Upper lobe of left lung (tissue), 6 donors: ENCODE measurements at regions not wholly inside any gene's neighbourhood (a gene's known extent, or its start where the extent isn't known, plus 50 kb on each side); places are given as distances from the start of the nearest gene placed in this dataset.

Experiments used
- ATAC-seq, 2 donors: fragments of 200-7000 bp; cut with Tn5 transposase; one replicate each; pipeline ENCODE4 v1.9.1; 2022; ENCODE audit warnings: mild to moderate bottlenecking in 2 of 2, moderate library complexity in 2 of 2; ENCODE audit not compliant: low FRiP score in 2 of 2
- DNase-seq, 2 donors: peaks; one replicate each; pipeline ENCODE4 v3.0.0-alpha.2; 2019 to 2020
- H3K27ac ChIP-seq, 4 donors: fragments of 200-600 bp; sonication (generic); one replicate each; pipeline ENCODE4 v1.5.1; 2016 to 2019
- H3K27me3 ChIP-seq, 4 donors: fragments of 200-600 bp; sonication (generic); one replicate each; pipeline ENCODE4 v1.5.1; 2017 to 2019
- H3K36me3 ChIP-seq, 4 donors: fragments of 200-600 bp; sonication (generic); one replicate each; pipeline ENCODE4 v1.5.1; 2016 to 2019
- H3K4me1 ChIP-seq, 4 donors: fragments of 200-600 bp; sonication (generic); one replicate each; pipeline ENCODE4 v1.5.1; 2018 to 2019
- H3K4me3 ChIP-seq, 4 donors: fragments of 200-600 bp; sonication (generic); one replicate each; pipeline ENCODE4 v1.5.1; 2017 to 2019; ENCODE audit warnings: mild to moderate bottlenecking in 2 of 4, moderate library complexity in 1 of 4
- H3K9me3 ChIP-seq, 4 donors: fragments of 200-600 bp; sonication (generic); one replicate each; pipeline ENCODE4 v1.5.1; 2018 to 2019
- EP300 ChIP-seq, 4 donors: sonication (generic); formaldehyde crosslinking; IDR thresholded peaks; one replicate each; pipeline ENCODE4 v1.5.1; 2017; ENCODE audit warnings: antibody characterized with exemption in 4 of 4, control low read depth in 2 of 4
- POLR2A ChIP-seq, 4 donors: fragments of 450-650 bp; IDR thresholded peaks; one replicate each; pipeline ENCODE4 v1.5.1; 2016 to 2017; ENCODE audit warnings: antibody characterized with exemption in 4 of 4, mild to moderate bottlenecking in 2 of 4
- POLR2AphosphoS5 ChIP-seq, 2 donors: sonication (generic); formaldehyde crosslinking; IDR thresholded peaks; one replicate each; pipeline ENCODE4 v1.5.1; 2017; ENCODE audit warnings: antibody characterized with exemption in 2 of 2
- WGBS, 2 donors: methylation state at CpG; one replicate each; pipeline ENCODE4 v1.1.5; 2017 to 2018; 5-methylcytosine and 5-hydroxymethylcytosine counted together
- TF ChIP-seq, protein P1 (sequence below), 6 experiments: fragments of 450-650 bp in 4 of 6; fragments of 200-600 bp in 2 of 6; sonication (generic) in 2 of 6; IDR thresholded peaks; one replicate each; pipeline ENCODE4 v1.5.1; 2016 to 2019; ENCODE audit warnings: antibody characterized with exemption in 6 of 6
- donor health status: DM: no; HTN: no; CAD: no; lungs with moderate emphysema.
- donor health status: DM: no; HTN: yes; CAD: no; lungs with severe emphysema.

DNA sequence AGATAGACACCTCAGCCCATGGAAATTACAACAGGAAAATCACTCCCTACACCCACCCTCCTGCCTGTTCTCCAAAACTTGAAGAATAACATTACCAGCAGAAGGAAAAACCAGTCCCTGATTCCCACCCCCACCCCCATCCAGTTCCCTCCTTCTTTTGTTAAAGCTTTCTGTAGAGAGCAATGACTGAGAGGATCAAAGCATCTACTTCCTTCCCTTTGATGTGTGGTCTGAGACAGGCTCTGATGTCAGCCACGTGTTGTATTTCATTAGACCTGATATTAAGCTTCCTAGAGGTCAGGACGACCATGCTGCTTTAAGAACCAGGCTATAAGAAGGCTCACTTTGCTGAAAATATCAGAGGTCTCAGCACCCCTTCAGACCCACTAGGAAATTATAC lies 73.9 kb upstream of the HAO2 start:
- DNase-seq (no peak), ATAC-seq (no peak)
- TF ChIP-seq POLR2AphosphoS5 (IDR thresholded peaks at IDR 0.05) (no peak), POLR2A (IDR thresholded peaks at IDR 0.05) (no peak), EP300 (IDR thresholded peaks at IDR 0.05) (no peak)
- TF ChIP-seq, protein P1, sequence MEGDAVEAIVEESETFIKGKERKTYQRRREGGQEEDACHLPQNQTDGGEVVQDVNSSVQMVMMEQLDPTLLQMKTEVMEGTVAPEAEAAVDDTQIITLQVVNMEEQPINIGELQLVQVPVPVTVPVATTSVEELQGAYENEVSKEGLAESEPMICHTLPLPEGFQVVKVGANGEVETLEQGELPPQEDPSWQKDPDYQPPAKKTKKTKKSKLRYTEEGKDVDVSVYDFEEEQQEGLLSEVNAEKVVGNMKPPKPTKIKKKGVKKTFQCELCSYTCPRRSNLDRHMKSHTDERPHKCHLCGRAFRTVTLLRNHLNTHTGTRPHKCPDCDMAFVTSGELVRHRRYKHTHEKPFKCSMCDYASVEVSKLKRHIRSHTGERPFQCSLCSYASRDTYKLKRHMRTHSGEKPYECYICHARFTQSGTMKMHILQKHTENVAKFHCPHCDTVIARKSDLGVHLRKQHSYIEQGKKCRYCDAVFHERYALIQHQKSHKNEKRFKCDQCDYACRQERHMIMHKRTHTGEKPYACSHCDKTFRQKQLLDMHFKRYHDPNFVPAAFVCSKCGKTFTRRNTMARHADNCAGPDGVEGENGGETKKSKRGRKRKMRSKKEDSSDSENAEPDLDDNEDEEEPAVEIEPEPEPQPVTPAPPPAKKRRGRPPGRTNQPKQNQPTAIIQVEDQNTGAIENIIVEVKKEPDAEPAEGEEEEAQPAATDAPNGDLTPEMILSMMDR (IDR thresholded peaks at IDR 0.05), result no peak
- no peak overlapping the region for H3K27ac ChIP-seq
- no peaks in the 10 kb centered on the region for H3K27me3 ChIP-seq
- no peaks in the 10 kb centered on the region for H3K9me3 ChIP-seq
- H3K4me3 ChIP-seq, result no peak overlapping the region
- H3K36me3 ChIP-seq, result no peaks in the 10 kb centered on the region
- 9 to 13% methylated on average over 2 of the region's 2 CpGs for WGBS, 2 donors
- H3K4me1 ChIP-seq, result no peaks in the 10 kb centered on the region

DNA sequence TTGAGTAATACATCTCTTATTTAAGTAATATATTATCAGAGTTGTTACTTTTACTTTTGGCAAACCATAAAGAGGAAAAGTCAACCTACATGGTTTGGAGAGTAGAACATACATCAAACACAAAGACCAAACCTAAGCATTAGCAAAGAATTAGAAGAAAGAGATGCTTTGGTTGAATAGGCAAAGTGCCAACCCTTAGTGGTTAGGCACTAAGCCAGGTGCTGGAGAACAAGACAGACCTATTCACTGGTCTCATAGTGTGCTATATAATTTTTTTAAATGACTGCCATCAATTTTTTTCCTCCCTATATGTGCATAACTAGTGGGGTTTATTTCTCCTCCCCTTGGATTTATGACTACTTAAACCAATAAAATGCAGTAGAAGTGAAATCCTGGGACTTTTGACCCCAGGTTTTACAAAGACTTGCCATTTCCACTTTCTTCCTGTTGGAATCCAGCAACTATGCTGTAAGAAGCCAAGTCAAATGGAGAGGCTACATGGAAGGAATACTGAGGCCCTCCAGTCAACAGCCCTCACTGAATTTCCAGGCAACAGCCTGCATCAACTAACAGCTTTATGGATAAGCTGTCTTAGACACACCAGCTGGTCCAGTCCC lies 69.8 kb upstream of the HAO2 start:
- Histone ChIP-seq H3K4me1 (no peaks in the 10 kb centered on the region), H3K27ac (no peak overlapping the region), H3K27me3 (no peaks in the 10 kb centered on the region), H3K4me3 (no peak overlapping the region), H3K36me3 (no peaks in the 10 kb centered on the region), H3K9me3 (no peaks in the 10 kb centered on the region)
- no peak for DNase-seq
- no peak for ATAC-seq
- TF ChIP-seq POLR2A (IDR thresholded peaks at IDR 0.05) (no peak), EP300 (IDR thresholded peaks at IDR 0.05) (no peak), POLR2AphosphoS5 (IDR thresholded peaks at IDR 0.05) (no peak)
- TF ChIP-seq, protein P1 (IDR thresholded peaks at IDR 0.05), result no peak

GRCh38 chr1:119302011-119302410 lies 66.6 kb upstream of the HAO2 start:
- no peak for TF ChIP-seq POLR2AphosphoS5 (IDR thresholded peaks at IDR 0.05)
- TF ChIP-seq EP300 (IDR thresholded peaks at IDR 0.05), result no peak
- TF ChIP-seq POLR2A (IDR thresholded peaks at IDR 0.05), result no peak
- TF ChIP-seq, protein P1 (IDR thresholded peaks at IDR 0.05), result no peak
- DNase-seq (no peak), ATAC-seq (no peak)
- Histone ChIP-seq H3K27me3 (no peaks in the 10 kb centered on the region), H3K4me3 (no peak overlapping the region), H3K4me1 (no peaks in the 10 kb centered on the region), H3K27ac (no peak overlapping the region), H3K9me3 (no peaks in the 10 kb centered on the region), H3K36me3 (no peaks in the 10 kb centered on the region)
- 86 to 90% methylated on average over 3 of the region's 3 CpGs for WGBS, 2 donors

GRCh38 chr1:119308130-119308700 lies 60.4 kb upstream of the HAO2 start:
- Histone ChIP-seq H3K27me3 (no peaks in the 10 kb centered on the region), H3K27ac (no peak overlapping the region), H3K36me3 (no peaks in the 10 kb centered on the region), H3K4me3 (no peak overlapping the region), H3K9me3 (no peaks in the 10 kb centered on the region), H3K4me1 (no peaks in the 10 kb centered on the region)
- DNase-seq (no peak), ATAC-seq (no peak)
- WGBS, 2 donors, result 46 to 48% methylated on average over 3 of the region's 3 CpGs
- TF ChIP-seq EP300 (IDR thresholded peaks at IDR 0.05) (no peak), POLR2AphosphoS5 (IDR thresholded peaks at IDR 0.05) (no peak), POLR2A (IDR thresholded peaks at IDR 0.05) (no peak)
- TF ChIP-seq, protein P1 (IDR thresholded peaks at IDR 0.05), result no peak

DNA sequence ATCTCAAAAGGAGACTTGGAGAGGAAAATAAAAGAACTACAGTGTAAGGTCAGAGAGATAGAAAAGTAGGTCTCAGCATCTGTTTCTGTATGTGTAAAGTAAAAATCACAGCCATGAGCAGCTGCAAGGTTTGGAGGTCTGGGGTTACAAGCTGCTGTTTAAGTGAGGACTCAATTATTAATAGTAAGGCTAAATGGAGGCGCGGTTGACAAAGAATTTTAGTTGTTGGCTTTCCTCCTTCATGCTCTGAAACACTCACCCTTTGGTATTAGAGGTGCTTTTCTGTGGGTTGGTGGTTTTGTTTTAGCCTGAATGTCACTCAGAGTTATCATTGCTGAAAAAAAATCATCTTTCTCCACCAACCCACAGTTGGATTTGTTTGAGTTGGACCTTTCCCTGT lies 59.8 kb upstream of the HAO2 start:
- H3K4me3 ChIP-seq, result no peak overlapping the region
- no peaks in the 10 kb centered on the region for H3K36me3 ChIP-seq
- no peaks in the 10 kb centered on the region for H3K27me3 ChIP-seq
- TF ChIP-seq POLR2A (IDR thresholded peaks at IDR 0.05) (no peak), POLR2AphosphoS5 (IDR thresholded peaks at IDR 0.05) (no peak), EP300 (IDR thresholded peaks at IDR 0.05) (no peak)
- TF ChIP-seq, protein P1 (IDR thresholded peaks at IDR 0.05), result no peak
- ATAC-seq (no peak), DNase-seq (no peak)
- H3K9me3 ChIP-seq, result no peaks in the 10 kb centered on the region
- WGBS, 2 donors, result 58 to 97% methylated on average over 2 of the region's 2 CpGs
- H3K27ac ChIP-seq, result no peak overlapping the region
- H3K4me1 ChIP-seq, result no peaks in the 10 kb centered on the region
